ENCODE measurements at regions not wholly inside any gene's neighbourhood (a gene's known extent, or its start where the extent isn't known, plus 50 kb on each side); places are given as distances from the start of the nearest gene placed in this dataset.

GRCh38 chr16:85550422-85550864, 62.7 kb upstream of the GSE1 start:
- Histone ChIP-seq H3K4me3 (no peak overlapping the region), H3K4me1 (replicated peaks in 1 of 2) (peaks cover 3 to 20% of the 10 kb centered on the region in 2 donors), H3K36me3 (replicated peaks in 1 of 2) (no peaks in the 10 kb centered on the region), H3K27ac (no peak overlapping the region), H3K9me3 (replicated peaks in 1 of 3) (no peaks in the 10 kb centered on the region), H3K27me3 (no peaks in the 10 kb centered on the region)
- no peak for TF ChIP-seq POLR2A (IDR thresholded peaks at IDR 0.05)
- no peak for TF ChIP-seq CTCF (IDR thresholded peaks at IDR 0.05)
- no peak for DNase-seq
- 70 to 85% (median 75%) methylated on average over 10 to 14 of the region's 14 CpGs for WGBS, 4 donors
- intact Hi-C loops (cut with DNase I), result no loop called here

GRCh38 chr16:85550953-85551924, 61.9 kb upstream of the GSE1 start:
- peak overlapping the region in 1 of 5 donors; percentile 10 for H3K27ac ChIP-seq
- 78 to 93% (median 83%) methylated on average over 17 to 25 of the region's 25 CpGs for WGBS, 4 donors
- TF ChIP-seq POLR2A (IDR thresholded peaks at IDR 0.05), result no peak
- TF ChIP-seq CTCF (IDR thresholded peaks at IDR 0.05), result no peak
- peaks cover 3 to 20% of the 10 kb centered on the region in 2 donors for H3K4me1 ChIP-seq (replicated peaks in 1 of 2)
- no peaks in the 10 kb centered on the region for H3K9me3 ChIP-seq (replicated peaks in 1 of 3)
- H3K36me3 ChIP-seq (replicated peaks in 1 of 2), result no peaks in the 10 kb centered on the region
- DNase-seq, result no peak
- no peaks in the 10 kb centered on the region for H3K27me3 ChIP-seq
- intact Hi-C loops (cut with DNase I), result no loop called here
- no peak overlapping the region for H3K4me3 ChIP-seq

- H3K4me1 ChIP-seq (replicated peaks in 1 of 2), result peaks cover 8 to 32% of the 10 kb centered on the region in 2 donors
- WGBS, 4 donors, result 1 to 11% (median 2%) methylated on average over 6 to 43 of the region's 43 CpGs
- H3K4me3 ChIP-seq, result peak overlapping the region in 2 of 4 donors; percentile 18 to 99
- H3K9me3 ChIP-seq (replicated peaks in 1 of 3), result no peaks in the 10 kb centered on the region
- no peaks in the 10 kb centered on the region for H3K27me3 ChIP-seq
- DNase-seq, result peak in 1 of 7 donors; percentile 43
- TF ChIP-seq CTCF (IDR thresholded peaks at IDR 0.05) (no peak), POLR2A (IDR thresholded peaks at IDR 0.05) (no peak)
- intact Hi-C loops (cut with DNase I), result no loop called here
- H3K27ac ChIP-seq, result peak overlapping the region in 4 of 5 donors; percentile 79 to 95 (median 86)
- H3K36me3 ChIP-seq (replicated peaks in 1 of 2), result no peaks in the 10 kb centered on the region
Measured at GRCh38 chr16:85552980-85553435, 60.1 kb upstream of the GSE1 start.

GRCh38 chr16:85553436-85554113, 59.5 kb upstream of the GSE1 start:
- Histone ChIP-seq H3K27me3 (no peaks in the 10 kb centered on the region), H3K4me1 (replicated peaks in 1 of 2) (peaks cover 8 to 37% of the 10 kb centered on the region in 2 donors), H3K9me3 (replicated peaks in 1 of 3) (no peaks in the 10 kb centered on the region), H3K4me3 (peak overlapping the region in 2 of 4 donors; percentile 18 to 99), H3K27ac (peak overlapping the region; percentile 49 to 95 (median 80)), H3K36me3 (replicated peaks in 1 of 2) (no peaks in the 10 kb centered on the region)
- peak; percentile 65 to 82 (median 70) for DNase-seq
- intact Hi-C loops (cut with DNase I), result no loop called here
- 0 to 1% (median 0%) methylated on average over 10 to 57 of the region's 57 CpGs for WGBS, 4 donors
- TF ChIP-seq CTCF (IDR thresholded peaks at IDR 0.05), result peak in 1 of 6 experiments; percentile 18
- peak; percentile 18 to 26 for TF ChIP-seq POLR2A (IDR thresholded peaks at IDR 0.05)
